Astrocyte of the spinal cord (primary cell): ENCODE measurements at regions not wholly inside any gene's neighbourhood (a gene's known extent, or its start where the extent isn't known, plus 50 kb on each side); places are given as distances from the start of the nearest gene placed in this dataset.
"Not testable (repeated sequence)": the region's sequence is repeated elsewhere in the genome, so short reads cannot be mapped to it uniquely, and the experiment has no call there.

Experiments used
- DNase-seq: peaks from one replicate; pipeline ENCODE4 v3.0.0; 2011; ENCODE audit warnings: low read depth, low spot score
- H3K4me3 ChIP-seq: 2 replicates; pipeline ENCODE4 v1.5.1; 2011; ENCODE audit warnings: low read depth, mild to moderate bottlenecking, low read length, moderate library complexity
- in situ Hi-C: cut with HindIII; loops from 2 replicates; pipeline ENCODE4 v1.10.0; 2017; ENCODE audit warnings: low sequenced_read_pairs
- TF ChIP-seq, protein P1 (sequence below): IDR thresholded peaks from 2 replicates; pipeline ENCODE4 v1.5.1; 2012; ENCODE audit warnings: low read depth, mild to moderate bottlenecking, low read length, inconsistent platforms

DNA sequence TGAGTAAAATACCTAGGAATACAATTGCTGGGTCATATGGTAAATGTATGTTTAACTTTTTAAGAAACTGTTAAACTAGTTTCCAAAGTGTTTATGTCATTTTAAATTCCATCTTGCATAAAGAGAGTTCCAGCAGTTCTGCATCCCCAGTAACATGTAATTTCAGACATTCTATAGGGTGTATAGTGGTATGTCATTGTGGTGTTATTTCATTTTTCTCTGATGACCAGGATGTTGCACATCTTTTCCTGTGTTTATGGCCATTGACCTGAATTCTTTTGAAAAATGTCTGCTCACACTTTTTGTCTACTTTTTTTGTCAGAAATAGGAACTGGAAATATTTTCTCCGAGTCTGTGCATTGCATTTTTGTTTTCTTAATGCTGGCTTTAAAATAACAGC is 128.9 kb downstream of the TMEM200A start:
- TF ChIP-seq, protein P1, sequence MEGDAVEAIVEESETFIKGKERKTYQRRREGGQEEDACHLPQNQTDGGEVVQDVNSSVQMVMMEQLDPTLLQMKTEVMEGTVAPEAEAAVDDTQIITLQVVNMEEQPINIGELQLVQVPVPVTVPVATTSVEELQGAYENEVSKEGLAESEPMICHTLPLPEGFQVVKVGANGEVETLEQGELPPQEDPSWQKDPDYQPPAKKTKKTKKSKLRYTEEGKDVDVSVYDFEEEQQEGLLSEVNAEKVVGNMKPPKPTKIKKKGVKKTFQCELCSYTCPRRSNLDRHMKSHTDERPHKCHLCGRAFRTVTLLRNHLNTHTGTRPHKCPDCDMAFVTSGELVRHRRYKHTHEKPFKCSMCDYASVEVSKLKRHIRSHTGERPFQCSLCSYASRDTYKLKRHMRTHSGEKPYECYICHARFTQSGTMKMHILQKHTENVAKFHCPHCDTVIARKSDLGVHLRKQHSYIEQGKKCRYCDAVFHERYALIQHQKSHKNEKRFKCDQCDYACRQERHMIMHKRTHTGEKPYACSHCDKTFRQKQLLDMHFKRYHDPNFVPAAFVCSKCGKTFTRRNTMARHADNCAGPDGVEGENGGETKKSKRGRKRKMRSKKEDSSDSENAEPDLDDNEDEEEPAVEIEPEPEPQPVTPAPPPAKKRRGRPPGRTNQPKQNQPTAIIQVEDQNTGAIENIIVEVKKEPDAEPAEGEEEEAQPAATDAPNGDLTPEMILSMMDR, result no peak
- no peak overlapping the region for H3K4me3 ChIP-seq
- peak; percentile 36 for DNase-seq
- in situ Hi-C loops, result no loop called here

DNA sequence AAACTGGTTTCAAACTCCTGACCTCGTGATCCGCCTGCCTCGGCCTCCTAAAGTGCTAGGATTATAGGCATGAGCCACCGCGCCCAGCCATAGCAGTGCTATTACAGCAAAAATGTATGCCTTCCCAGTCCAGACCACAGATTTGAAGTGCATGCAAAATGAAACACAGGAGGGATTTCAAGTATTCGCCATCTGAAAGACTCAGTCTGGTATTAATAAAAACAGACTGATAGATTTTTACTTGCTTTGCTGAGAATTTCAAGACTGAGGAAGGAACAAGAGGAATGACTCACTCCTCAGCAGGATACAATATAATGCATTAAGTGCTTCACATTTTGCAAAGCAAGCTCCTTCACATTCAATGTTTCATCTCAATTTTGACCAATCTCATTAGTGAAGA is 134.9 kb downstream of the TMEM200A start:
- H3K4me3 ChIP-seq, result no peak overlapping the region
- in situ Hi-C loops, result no loop called here
- DNase-seq, result peak; percentile 92
- TF ChIP-seq, protein P1, result no peak

DNA sequence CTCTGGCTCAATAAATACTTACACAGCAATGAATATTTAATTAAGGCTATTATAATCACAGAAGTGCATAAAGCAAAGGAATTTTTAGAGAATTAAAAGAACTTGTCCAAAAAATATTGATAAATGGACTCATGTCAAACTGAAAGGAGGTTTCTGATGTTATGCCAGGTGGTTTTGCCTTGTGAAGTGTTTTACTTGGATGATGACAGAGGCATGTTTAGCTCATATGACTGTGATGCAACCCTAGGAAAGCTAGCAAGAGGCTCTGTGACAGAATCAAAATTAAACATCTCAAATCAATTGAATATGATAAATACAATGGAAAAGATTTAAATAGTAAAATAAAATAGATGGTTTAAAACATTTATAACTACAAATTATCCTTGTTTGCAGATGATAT is 137.3 kb downstream of the TMEM200A start:
- H3K4me3 ChIP-seq, result no peak overlapping the region
- in situ Hi-C loops, result no loop called here
- TF ChIP-seq, protein P1, result no peak
- DNase-seq, result peak; percentile 65

DNA sequence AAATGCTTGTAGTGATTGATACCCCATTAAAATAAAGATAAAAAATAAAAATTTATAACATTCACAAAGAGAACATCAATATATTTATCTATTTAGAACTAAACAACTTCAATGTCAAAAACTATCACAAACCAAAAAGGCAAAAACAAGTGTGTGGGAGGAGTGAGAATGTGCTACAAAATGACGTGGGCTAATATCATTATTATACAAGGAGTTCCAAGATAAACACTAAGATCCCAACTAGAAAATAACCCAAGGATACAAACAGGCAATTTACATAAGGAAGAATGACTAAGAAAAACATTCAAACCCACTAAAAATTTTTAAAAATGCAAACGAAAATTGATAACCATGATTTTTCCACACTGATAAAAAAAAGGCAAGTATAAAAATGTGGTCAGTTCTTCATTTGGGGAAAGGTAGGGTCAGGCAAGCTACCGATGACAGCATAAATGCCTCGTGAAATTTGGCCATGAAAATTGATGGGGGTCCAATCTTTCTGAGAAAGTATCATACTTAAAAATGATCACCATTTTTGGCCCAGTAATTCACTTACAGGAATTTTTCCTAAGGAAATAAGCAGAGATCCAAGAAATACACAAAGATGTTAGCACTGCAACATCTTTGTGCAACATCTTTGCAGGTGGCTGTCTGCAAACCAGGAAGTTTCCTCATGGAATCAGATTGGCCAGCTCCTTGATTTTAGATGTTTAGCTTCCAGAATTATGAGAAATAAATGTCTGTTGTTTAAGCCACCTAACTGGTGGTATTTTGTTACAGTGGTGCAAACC is 140.2 kb downstream of the TMEM200A start:
- no peak overlapping the region for H3K4me3 ChIP-seq
- in situ Hi-C loops, result no loop called here
- TF ChIP-seq, protein P1, result no peak
- no peak for DNase-seq

DNA sequence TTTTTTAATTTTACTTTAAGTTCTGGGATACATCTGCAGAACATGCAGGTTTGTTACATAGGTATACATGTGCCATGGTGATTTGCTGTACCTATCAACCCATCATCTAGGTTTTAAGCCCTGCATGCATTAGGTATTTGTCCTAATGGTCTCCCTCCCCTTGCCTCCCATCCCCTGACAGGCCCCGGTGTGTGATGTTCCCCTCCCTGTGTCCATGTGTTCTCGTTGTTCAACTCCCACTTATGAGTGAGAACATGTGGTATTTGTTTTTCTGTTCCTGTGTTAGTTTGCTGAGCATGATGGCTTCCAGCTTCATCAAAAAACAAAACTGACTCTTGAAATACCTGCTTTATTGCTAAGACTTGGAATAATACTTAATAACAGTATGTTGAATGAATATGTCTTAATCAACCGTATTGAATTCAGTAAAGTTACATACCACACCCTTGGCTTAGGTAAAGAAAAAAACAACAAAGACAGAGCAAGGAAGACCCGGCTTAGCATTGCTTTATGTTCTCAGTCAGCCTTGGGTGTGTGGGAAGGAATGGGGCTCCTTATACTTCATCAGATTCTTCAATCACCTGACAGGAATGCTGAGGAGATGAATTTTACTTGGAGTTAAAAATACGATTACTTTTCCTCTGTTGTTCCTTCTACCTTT is 141.3 kb downstream of the TMEM200A start:
- H3K4me3 ChIP-seq, in situ Hi-C loops, DNase-seq: not testable (repeated sequence)

DNA sequence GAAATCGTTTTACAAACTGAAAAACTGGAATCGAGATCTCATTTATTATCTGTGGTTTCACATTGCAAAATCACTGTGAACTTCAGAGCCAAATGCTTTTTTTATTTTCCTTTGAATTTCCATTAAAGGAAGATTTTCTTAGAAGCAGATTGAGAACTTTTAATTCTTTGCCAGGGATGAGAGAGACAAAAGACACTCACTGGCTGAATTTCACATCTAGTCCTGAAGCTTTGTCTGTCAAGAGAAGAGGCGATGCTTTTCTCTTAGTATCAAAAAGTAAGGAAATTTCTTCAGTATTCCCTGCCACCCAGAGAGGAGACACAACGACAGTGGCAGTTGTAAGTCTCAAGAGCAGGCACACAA is 141.8 kb downstream of the TMEM200A start:
- TF ChIP-seq, protein P1, result no peak
- H3K4me3 ChIP-seq, result no peak overlapping the region
- in situ Hi-C loops, result no loop called here
- DNase-seq, result no peak

DNA sequence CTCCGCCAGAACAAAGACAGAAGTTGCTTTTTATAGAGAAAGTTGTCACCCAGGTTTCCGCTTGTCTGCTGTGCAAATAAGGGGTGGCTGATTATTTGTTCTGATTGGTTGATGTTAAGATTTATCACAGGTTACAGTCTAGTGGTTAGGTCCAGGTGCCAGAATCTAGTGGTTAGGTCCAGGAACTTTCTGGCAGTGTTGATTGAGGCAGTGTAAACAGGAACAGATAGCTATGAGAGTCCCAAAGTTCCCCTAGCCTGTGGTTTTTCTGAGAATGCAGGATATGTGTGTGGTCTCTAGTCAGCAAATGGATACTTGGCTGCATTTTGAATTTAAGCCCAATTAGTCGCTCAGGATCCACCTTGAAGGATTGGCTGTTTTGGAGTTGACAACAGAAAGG is 148.0 kb downstream of the TMEM200A start:
- DNase-seq, result peak; percentile 84
- no peak overlapping the region for H3K4me3 ChIP-seq
- TF ChIP-seq, protein P1, result no peak
- in situ Hi-C loops, result no loop called here
